ENCODE measurements at regions not wholly inside any gene's neighbourhood (a gene's known extent, or its start where the extent isn't known, plus 50 kb on each side); places are given as distances from the start of the nearest gene placed in this dataset.

- TF ChIP-seq CTCF (IDR thresholded peaks at IDR 0.05) = no peak
- TF ChIP-seq CBFB (CRISPR knock-in tag; IDR thresholded peaks at IDR 0.05; ENCODE audit: low read depth) = no peak
- no peak for TF ChIP-seq USF1 (CRISPR knock-in tag; IDR thresholded peaks at IDR 0.05)
- no peak for TF ChIP-seq USF2 (CRISPR knock-in tag; IDR thresholded peaks at IDR 0.05)
- TF ChIP-seq ARID4B (CRISPR knock-in tag; IDR thresholded peaks at IDR 0.05; ENCODE audit: borderline replicate concordance) = no peak
- TF ChIP-seq TEAD4 (CRISPR knock-in tag; IDR thresholded peaks at IDR 0.05) = no peak
- TF ChIP-seq CREB1 (CRISPR knock-in tag; IDR thresholded peaks at IDR 0.05) = no peak
- no peak for TF ChIP-seq RORB (CRISPR knock-in tag; IDR thresholded peaks at IDR 0.05)
- no peak for TF ChIP-seq ZNF121 (CRISPR knock-in tag; IDR thresholded peaks at IDR 0.05)
- TF ChIP-seq ZSCAN18 (CRISPR knock-in tag; IDR thresholded peaks at IDR 0.05) = no peak
These were observed 340.2 kb upstream of the SMIM31 start for GRCh38 chr4:164413743-164414142.

Measured in WTC11 (cell line).